Glutamatergic neuron (in vitro differentiated cells): ENCODE measurements at regions not wholly inside any gene's neighbourhood (a gene's known extent, or its start where the extent isn't known, plus 50 kb on each side); places are given as distances from the start of the nearest gene placed in this dataset.
A peak's percentile ranks its signal among the peaks of the same experiment; 100 is the strongest.

Source experiments
- DNase-seq: peaks from one replicate; pipeline ENCODE4 v3.0.0; 2022
- H3K27ac Mint-ChIP-seq: one replicate; pipeline ENCODE4 v1.8.0; 2020; ENCODE audit warnings: mild to moderate bottlenecking, mixed read lengths, inconsistent platforms; ENCODE audit not compliant: unreplicated experiment
- H3K27me3 Mint-ChIP-seq: one replicate; pipeline ENCODE4 v1.8.0; 2020; ENCODE audit warnings: mild to moderate bottlenecking, moderate library complexity, mixed read lengths, inconsistent platforms; ENCODE audit not compliant: unreplicated experiment
- H3K36me3 Mint-ChIP-seq: one replicate; pipeline ENCODE4 v1.8.0; 2020; ENCODE audit warnings: mild to moderate bottlenecking, mixed read lengths, inconsistent platforms; ENCODE audit not compliant: unreplicated experiment
- H3K4me1 Mint-ChIP-seq: one replicate; pipeline ENCODE4 v1.8.0; 2020; ENCODE audit warnings: mild to moderate bottlenecking, low read depth, mixed read lengths, inconsistent platforms; ENCODE audit not compliant: unreplicated experiment
- H3K4me3 Mint-ChIP-seq: one replicate; pipeline ENCODE4 v1.8.0; 2020; ENCODE audit warnings: mild to moderate bottlenecking, mixed read lengths, inconsistent platforms; ENCODE audit not compliant: unreplicated experiment
- H3K9me3 Mint-ChIP-seq: one replicate; pipeline ENCODE4 v1.8.0; 2020; ENCODE audit warnings: mild to moderate bottlenecking, moderate library complexity, mixed read lengths, inconsistent platforms; ENCODE audit not compliant: unreplicated experiment
- TF ChIP-seq, protein P1 (sequence below): fragments of 200-600 bp; sonication (generic); IDR thresholded peaks from one replicate; pipeline ENCODE4 v1.5.0; 2021; ENCODE audit not compliant: partially characterized antibody, unreplicated experiment

DNA sequence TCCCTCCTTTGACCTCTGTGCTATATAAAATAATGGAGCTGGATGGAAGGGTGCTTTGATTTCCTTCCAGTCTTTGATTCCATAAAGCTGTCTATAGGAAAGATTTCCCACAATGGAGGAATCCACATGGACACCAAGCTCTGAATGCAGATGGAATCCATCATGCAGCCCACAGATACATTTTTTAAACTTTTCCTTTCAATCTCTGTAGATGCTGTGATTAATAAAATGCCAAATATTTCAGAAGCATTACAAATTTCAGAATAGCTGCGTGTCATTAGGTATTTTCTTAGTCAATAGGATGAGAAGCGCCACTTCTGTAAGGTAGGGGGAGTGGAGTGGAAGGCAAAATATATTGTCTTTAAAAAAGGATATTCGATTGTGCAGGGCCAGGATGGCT is 489.0 kb downstream of the NTRK3 start:
- peaks cover 13% of the 10 kb centered on the region for H3K4me1 Mint-ChIP-seq
- TF ChIP-seq, protein P1, sequence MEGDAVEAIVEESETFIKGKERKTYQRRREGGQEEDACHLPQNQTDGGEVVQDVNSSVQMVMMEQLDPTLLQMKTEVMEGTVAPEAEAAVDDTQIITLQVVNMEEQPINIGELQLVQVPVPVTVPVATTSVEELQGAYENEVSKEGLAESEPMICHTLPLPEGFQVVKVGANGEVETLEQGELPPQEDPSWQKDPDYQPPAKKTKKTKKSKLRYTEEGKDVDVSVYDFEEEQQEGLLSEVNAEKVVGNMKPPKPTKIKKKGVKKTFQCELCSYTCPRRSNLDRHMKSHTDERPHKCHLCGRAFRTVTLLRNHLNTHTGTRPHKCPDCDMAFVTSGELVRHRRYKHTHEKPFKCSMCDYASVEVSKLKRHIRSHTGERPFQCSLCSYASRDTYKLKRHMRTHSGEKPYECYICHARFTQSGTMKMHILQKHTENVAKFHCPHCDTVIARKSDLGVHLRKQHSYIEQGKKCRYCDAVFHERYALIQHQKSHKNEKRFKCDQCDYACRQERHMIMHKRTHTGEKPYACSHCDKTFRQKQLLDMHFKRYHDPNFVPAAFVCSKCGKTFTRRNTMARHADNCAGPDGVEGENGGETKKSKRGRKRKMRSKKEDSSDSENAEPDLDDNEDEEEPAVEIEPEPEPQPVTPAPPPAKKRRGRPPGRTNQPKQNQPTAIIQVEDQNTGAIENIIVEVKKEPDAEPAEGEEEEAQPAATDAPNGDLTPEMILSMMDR = no peak
- H3K9me3 Mint-ChIP-seq = peaks cover 3% of the 10 kb centered on the region
- H3K36me3 Mint-ChIP-seq = peaks cover 26% of the 10 kb centered on the region
- no peak overlapping the region for H3K27ac Mint-ChIP-seq
- DNase-seq = no peak
- peaks cover 7% of the 10 kb centered on the region for H3K27me3 Mint-ChIP-seq
- H3K4me3 Mint-ChIP-seq = peak overlapping the region; percentile 52

DNA sequence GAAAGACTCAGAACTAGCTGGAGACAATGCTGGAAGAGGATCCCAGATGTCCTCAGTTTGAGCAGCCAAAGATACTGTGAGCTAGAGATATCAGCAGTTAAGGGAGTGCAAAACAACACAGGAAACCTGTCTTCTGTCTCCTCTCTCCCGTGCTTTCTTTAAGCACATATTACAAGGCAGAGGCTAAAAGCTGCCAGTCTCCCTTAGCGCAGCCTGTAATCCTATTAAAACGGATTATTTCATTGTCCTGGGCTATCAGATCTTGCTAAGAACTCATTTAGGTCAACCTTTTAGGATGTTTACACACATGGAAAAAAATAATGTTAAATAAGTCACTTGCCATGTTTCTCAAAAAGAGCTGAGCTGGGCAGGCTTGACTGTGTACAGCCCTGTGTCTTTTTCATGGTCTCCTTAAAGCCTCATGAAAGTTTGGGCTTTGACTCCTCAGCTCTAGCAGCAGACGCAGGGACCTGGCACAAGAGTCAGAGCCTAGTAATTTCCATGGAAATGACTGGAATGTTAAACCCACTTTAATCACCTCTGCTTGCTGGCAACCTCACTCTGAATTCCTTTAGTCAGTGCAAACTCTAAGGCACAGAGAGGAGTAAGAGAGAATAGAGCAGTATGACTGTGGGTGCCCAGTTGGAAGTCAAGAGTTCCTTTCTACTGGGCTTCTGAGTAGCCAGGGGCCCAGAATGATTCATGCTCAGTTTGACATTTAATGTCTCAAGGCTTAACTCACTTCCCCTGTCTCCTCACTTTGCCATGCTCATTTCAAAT is 491.9 kb downstream of the NTRK3 start:
- no peak for DNase-seq
- Mint-ChIP-seq H3K9me3 (peaks cover 3% of the 10 kb centered on the region), H3K27me3 (peaks cover 4% of the 10 kb centered on the region), H3K4me1 (peaks cover 21% of the 10 kb centered on the region), H3K4me3 (no peak overlapping the region), H3K27ac (no peak overlapping the region), H3K36me3 (peaks cover 8% of the 10 kb centered on the region)
- TF ChIP-seq, protein P1 = no peak

DNA sequence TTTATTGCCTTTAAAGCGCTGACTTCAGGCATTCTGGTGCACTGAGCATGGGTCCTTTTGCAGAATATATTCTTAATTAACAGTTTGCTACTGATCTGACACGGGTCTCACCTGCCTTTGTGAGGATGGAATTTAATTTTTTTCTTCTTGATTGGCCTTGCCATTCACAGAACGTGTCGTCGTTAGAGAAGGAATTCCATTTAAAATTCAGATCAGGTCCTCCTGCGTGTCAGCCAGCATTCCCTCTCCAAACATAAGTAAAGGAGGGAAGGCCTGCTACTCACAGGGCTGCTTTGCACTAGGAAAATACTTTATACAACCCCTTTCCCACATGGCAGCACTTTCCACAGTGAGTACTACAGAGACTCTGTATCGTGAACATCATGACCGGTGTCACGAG is 492.7 kb downstream of the NTRK3 start:
- Mint-ChIP-seq H3K9me3 (peaks cover 3% of the 10 kb centered on the region), H3K36me3 (peaks cover 7% of the 10 kb centered on the region), H3K27me3 (peaks cover 4% of the 10 kb centered on the region), H3K4me1 (peaks cover 23% of the 10 kb centered on the region), H3K4me3 (no peak overlapping the region), H3K27ac (no peak overlapping the region)
- TF ChIP-seq, protein P1 = no peak
- no peak for DNase-seq

DNA sequence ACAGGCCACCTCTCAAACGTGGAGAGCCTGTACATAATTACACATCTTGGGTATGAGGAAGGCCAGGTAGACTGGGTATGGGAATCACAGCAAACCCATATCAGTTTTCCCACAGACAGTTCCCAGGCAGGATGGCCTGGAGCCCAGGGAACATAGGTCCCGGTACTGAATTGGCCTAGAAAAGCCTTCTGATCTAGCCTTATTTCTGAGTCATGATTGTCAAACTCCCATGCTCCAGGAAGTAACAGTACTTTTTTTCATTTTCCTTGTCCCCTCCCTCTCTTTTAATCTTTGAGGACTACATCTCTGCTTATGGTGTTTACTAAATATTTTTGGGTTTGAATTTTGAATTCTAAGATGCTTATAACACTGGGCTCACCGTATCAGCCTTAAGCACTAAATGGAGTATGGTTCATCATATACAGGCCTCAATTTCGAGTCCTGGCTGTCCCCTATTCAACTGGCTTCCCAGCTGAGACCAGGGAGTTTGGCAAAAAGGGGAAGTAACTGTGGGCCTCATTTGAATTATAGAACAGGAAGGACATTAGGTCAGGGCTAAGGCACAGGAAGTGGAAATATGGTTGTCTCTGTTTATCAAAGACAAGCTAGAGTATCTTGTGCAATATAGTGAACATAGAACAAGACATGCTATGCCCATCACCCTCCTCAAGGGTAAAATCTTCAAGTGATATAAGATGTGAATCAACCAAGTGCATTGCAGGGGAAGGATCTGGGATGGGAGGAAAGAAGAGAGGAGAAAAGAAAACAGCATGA is 494.6 kb downstream of the NTRK3 start:
- H3K4me3 Mint-ChIP-seq = no peak overlapping the region
- TF ChIP-seq, protein P1 = no peak
- peaks cover 4% of the 10 kb centered on the region for H3K27me3 Mint-ChIP-seq
- H3K9me3 Mint-ChIP-seq = peaks cover 3% of the 10 kb centered on the region
- H3K36me3 Mint-ChIP-seq = no peaks in the 10 kb centered on the region
- no peak overlapping the region for H3K27ac Mint-ChIP-seq
- peaks cover 29% of the 10 kb centered on the region for H3K4me1 Mint-ChIP-seq
- no peak for DNase-seq
